Non-pigmented ciliary epithelial cell (primary cell): ENCODE measurements at regions not wholly inside any gene's neighbourhood (a gene's known extent, or its start where the extent isn't known, plus 50 kb on each side); places are given as distances from the start of the nearest gene placed in this dataset.

Experiments
- DNase-seq: peaks from one replicate; pipeline ENCODE4 v3.0.0-alpha.2; 2010; ENCODE audit warnings: low read depth

GRCh38 chr1:212558693-212559480, 49.7 kb upstream of the ATF3 start:
- DNase-seq: peak; percentile 62
